ENCODE measurements at regions not wholly inside any gene's neighbourhood (a gene's known extent, or its start where the extent isn't known, plus 50 kb on each side); places are given as distances from the start of the nearest gene placed in this dataset.
A peak's percentile ranks its signal among the peaks of the same experiment; 100 is the strongest.

DNA sequence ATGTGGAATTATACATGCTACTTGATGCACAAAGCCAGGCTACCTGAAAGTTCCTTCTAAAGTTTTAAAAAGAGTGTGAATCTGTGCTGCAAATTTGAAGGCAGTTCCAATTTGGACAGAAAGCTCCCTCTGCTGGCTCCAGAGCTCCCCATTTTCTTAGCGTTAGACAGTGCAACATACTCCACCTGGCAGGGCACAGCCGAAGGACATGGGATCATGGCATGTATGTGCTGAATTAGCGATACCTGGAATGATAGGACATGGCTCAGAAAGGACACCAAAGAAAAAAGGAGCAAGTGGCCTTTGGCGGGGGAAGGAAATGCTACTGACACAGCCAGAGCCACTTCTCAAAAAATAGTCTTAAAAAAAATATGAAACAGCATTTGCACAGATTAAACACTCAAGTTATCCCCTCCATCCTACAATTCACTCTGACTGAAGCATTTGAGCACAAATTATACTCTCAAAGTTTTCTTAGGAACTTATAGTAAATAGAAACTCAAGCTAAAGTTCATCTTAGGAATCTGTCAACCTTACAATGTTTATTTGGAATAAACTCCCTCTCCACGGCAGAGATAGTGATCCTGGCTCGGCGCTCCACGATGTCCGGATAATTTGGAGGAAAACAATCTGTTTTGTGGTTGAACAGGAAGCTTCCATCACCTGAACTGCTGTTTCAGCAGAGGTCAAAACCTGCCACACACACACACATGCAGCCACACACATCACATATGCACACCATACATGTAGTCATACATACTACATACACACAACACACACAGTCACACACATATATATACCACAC, 80.0 kb downstream of the C7orf25 start:
- DNase-seq = peak; percentile 14 to 49
- H3K9me3 ChIP-seq = no peaks in the 10 kb centered on the region
- TF ChIP-seq, protein P1, sequence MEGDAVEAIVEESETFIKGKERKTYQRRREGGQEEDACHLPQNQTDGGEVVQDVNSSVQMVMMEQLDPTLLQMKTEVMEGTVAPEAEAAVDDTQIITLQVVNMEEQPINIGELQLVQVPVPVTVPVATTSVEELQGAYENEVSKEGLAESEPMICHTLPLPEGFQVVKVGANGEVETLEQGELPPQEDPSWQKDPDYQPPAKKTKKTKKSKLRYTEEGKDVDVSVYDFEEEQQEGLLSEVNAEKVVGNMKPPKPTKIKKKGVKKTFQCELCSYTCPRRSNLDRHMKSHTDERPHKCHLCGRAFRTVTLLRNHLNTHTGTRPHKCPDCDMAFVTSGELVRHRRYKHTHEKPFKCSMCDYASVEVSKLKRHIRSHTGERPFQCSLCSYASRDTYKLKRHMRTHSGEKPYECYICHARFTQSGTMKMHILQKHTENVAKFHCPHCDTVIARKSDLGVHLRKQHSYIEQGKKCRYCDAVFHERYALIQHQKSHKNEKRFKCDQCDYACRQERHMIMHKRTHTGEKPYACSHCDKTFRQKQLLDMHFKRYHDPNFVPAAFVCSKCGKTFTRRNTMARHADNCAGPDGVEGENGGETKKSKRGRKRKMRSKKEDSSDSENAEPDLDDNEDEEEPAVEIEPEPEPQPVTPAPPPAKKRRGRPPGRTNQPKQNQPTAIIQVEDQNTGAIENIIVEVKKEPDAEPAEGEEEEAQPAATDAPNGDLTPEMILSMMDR (IDR thresholded peaks at IDR 0.05) = peak; percentile 44 to 79 (median 61)
- H3K4me3 ChIP-seq = no peak overlapping the region
- peaks cover 0 to 14% (median 0%) of the 10 kb centered on the region in 9 donors for H3K4me1 ChIP-seq
- intact Hi-C loops (cut with DNase I) = loop anchor here in 6 of 10 donors (2.0 to 10.0 kb wide), 4 partner anchors 77 to 857 kb away; no protein-coding TSS in a partner anchor
- no peak overlapping the region for H3K27ac ChIP-seq
- no peaks in the 10 kb centered on the region for H3K36me3 ChIP-seq
- ATAC-seq = peak; percentile 59 to 85 (median 72)
- WGBS, 2 donors = 35 to 36% methylated on average over 9 of the region's 9 CpGs
- H3K27me3 ChIP-seq = no peaks in the 10 kb centered on the region

DNA sequence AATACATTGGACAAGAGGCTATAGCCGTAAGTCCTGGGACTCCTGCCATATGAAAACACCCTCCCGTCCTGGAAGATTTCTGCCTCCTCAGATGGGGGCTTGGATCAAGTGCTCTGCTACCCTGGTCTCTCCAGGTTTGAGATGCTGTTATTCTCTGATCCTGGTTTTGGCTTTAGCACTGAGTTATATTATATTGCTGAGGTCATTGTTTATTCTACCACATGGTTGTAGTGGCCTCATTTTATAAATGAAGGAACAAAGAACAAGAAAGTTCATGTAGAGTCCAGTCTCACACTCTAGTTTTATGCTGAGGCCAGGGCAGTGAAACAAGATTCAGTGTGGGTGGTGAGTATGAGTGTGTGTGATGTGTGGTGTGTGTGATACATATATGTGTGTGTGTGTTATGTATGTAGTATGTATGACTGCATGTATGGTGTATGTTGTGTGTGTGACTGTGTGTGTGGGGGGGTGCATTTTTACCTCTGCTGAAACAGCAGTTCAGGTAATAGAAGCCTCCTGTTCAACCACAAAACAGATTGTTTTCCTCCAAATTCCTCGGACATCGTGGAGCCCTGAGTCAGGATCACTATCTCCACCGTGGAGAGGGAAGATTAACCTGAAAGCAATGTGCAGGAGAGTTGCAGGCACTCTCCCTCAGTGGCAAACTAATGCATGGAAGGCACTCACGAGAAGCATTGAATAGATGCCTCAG, 80.7 kb downstream of the C7orf25 start:
- TF ChIP-seq, protein P1 (IDR thresholded peaks at IDR 0.05) = no peak
- no peaks in the 10 kb centered on the region for H3K9me3 ChIP-seq
- WGBS, 2 donors = 36 to 41% methylated on average over 6 of the region's 6 CpGs
- H3K27ac ChIP-seq = no peak overlapping the region
- H3K4me1 ChIP-seq = peaks cover 0 to 14% (median 0%) of the 10 kb centered on the region in 9 donors
- intact Hi-C loops (cut with DNase I) = loop anchor here in 6 of 10 donors (2.0 to 10.0 kb wide), 4 partner anchors 76 to 856 kb away; no protein-coding TSS in a partner anchor
- H3K36me3 ChIP-seq = no peaks in the 10 kb centered on the region
- no peaks in the 10 kb centered on the region for H3K27me3 ChIP-seq
- ATAC-seq (peak in 2 of 8 donors; percentile 16 to 28), DNase-seq (no peak)
- H3K4me3 ChIP-seq = no peak overlapping the region

DNA sequence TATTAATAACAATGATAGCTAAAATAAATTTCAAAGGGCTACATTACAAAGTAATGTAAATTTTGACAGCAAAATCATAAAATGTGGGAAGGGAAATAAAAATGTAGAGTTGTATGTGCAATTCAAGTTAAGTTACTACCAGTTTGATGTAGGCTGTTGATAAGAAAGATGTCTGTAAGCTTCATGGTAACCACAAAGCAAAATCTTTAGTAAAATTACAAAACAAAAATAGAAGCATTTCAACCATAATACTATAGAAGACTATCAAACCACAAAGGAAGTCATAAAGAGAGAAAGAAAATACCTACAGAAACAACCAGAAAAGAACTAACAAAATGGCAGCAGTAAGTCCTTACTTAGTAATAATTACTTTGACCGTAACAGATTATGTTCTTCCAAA, 99.1 kb downstream of the C7orf25 start:
- intact Hi-C loops (cut with DNase I) = no loop called here
- Histone ChIP-seq H3K27me3 (no peaks in the 10 kb centered on the region), H3K27ac (no peak overlapping the region), H3K36me3 (no peaks in the 10 kb centered on the region), H3K4me3 (no peak overlapping the region), H3K9me3 (peaks cover 0 to 33% (median 4%) of the 10 kb centered on the region in 11 donors), H3K4me1 (no peaks in the 10 kb centered on the region)
- 94 to 95% methylated on average over 1 of the region's 1 CpG for whole genome bisulfite sequencing, 2 donors
- no peak for DNase-seq
- no peak for ATAC-seq
- TF ChIP-seq, protein P1 (IDR thresholded peaks at IDR 0.05) = no peak

DNA sequence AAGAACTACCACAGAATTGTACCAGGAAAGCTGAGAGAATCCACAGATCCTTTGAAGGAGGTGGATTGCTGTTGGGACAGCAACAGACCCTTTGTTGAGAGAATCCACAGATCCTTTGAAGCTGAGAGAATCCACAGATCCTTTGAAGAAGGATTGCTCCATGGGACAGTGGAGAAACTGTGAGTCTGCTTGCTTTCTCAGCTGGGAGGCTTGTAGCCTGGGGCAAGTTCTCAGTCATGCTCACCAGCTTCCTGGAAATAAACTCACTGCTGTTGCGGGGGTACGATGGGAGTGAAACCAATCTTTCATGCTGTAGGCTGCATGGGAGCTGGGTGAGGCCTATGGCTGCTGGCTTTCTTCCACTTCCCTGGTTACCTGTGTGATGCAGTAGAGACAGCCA, 106.3 kb downstream of the C7orf25 start:
- H3K4me3 ChIP-seq = no peak overlapping the region
- peaks cover 0 to 48% (median 15%) of the 10 kb centered on the region in 11 donors for H3K9me3 ChIP-seq
- intact Hi-C loops (cut with DNase I) = no loop called here
- DNase-seq (no peak), ATAC-seq (no peak)
- no peaks in the 10 kb centered on the region for H3K4me1 ChIP-seq
- H3K27me3 ChIP-seq = no peaks in the 10 kb centered on the region
- 94 to 95% methylated on average over 2 of the region's 2 CpGs for WGBS, 2 donors
- H3K36me3 ChIP-seq = peaks cover 0 to 3% (median 0%) of the 10 kb centered on the region in 9 donors
- no peak overlapping the region for H3K27ac ChIP-seq
- TF ChIP-seq, protein P1 (IDR thresholded peaks at IDR 0.05) = no peak

Data from heart right ventricle (tissue), 16 donors.